BLaER1 (cell line): ENCODE measurements at regions not wholly inside any gene's neighbourhood (a gene's known extent, or its start where the extent isn't known, plus 50 kb on each side); places are given as distances from the start of the nearest gene placed in this dataset.
A peak's percentile ranks its signal among the peaks of the same experiment; 100 is the strongest.

Source experiments
- H3K27ac ChIP-seq: shearing (Covaris generic); formaldehyde crosslinking; 2 replicates; pipeline ENCODE4 v1.8.1; 2022
- H3K27me3 ChIP-seq: shearing (Covaris generic); formaldehyde crosslinking; 2 replicates; pipeline ENCODE4 v1.8.1; 2022
- H3K36me3 ChIP-seq: shearing (Covaris generic); formaldehyde crosslinking; 2 replicates; pipeline ENCODE4 v1.8.1; 2022
- H3K4me1 ChIP-seq: shearing (Covaris generic); formaldehyde crosslinking; 2 replicates; pipeline ENCODE4 v1.8.1; 2022
- H3K4me2 ChIP-seq: shearing (Covaris generic); formaldehyde crosslinking; 2 replicates; pipeline ENCODE4 v1.8.1; 2022
- H3K4me3 ChIP-seq: shearing (Covaris generic); formaldehyde crosslinking; 2 replicates; pipeline ENCODE4 v1.8.1; 2022
- H3K9ac ChIP-seq: shearing (Covaris generic); formaldehyde crosslinking; 2 replicates; pipeline ENCODE4 v1.8.1; 2022
- H3K9me3 ChIP-seq: shearing (Covaris generic); formaldehyde crosslinking; 2 replicates; pipeline ENCODE4 v1.8.1; 2022
- H4K20me1 ChIP-seq: shearing (Covaris generic); formaldehyde crosslinking; 2 replicates; pipeline ENCODE4 v1.8.1; 2022
- Cebpa-rat ChIP-seq: shearing (Covaris generic); IDR thresholded peaks from 2 replicates; pipeline ENCODE4 v1.8.1; 2022

DNA sequence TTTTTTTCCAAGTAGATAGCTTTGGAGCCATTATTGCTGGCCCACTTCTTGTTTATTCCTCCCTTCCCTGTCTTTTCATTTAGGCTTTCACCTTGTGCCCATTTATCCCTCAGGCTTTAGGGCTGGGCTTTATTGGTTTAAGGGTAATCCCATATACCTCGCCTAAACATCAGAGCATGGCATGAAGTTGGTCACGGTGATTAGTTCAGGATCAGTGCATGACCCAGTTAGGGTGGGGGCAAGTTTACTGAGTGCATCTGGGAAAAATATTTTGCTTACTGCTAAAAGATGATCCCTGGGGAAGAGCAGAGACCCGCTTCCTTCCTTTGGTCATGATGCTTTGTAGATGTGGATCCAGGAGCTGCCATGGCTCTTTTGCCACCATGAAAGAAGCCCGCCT is 153.3 kb upstream of the NECTIN1 start:
- H4K20me1 ChIP-seq: no peaks in the 10 kb centered on the region
- no peak overlapping the region for H3K27ac ChIP-seq
- H3K36me3 ChIP-seq: no peaks in the 10 kb centered on the region
- no peak overlapping the region for H3K4me3 ChIP-seq
- TF ChIP-seq Cebpa-rat: no peak
- no peaks in the 10 kb centered on the region for H3K27me3 ChIP-seq
- H3K9me3 ChIP-seq: no peaks in the 10 kb centered on the region
- peaks cover 12% of the 10 kb centered on the region; the same call in 1 of the 2 replicates for H3K4me1 ChIP-seq
- no peak overlapping the region for H3K9ac ChIP-seq
- peak overlapping the region; percentile 34 for H3K4me2 ChIP-seq

DNA sequence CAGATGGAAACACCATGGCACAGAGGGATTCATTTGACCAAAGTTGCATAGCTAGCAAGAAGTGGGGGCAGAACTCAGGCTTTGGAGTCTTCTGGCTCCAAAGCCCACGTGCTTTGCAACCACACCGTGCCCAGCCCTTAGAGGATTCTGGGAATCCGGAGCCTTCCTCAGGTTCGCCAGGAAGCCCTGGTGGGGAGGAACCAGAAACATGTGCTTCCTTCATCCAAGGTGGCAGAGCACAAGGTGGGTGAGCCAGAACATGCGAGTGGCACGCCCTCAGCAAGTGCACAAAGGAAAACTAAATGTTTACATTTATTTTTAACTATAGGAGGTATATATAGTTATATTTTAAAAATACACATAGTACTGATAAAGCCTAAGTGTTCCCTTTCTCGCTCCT is 151.9 kb upstream of the NECTIN1 start:
- Histone ChIP-seq H4K20me1 (no peaks in the 10 kb centered on the region), H3K4me1 (peaks cover 12% of the 10 kb centered on the region; the same call in 1 of the 2 replicates), H3K36me3 (no peaks in the 10 kb centered on the region), H3K9ac (no peak overlapping the region), H3K9me3 (no peaks in the 10 kb centered on the region), H3K4me3 (no peak overlapping the region), H3K27me3 (no peaks in the 10 kb centered on the region), H3K4me2 (no peak overlapping the region), H3K27ac (no peak overlapping the region)
- TF ChIP-seq Cebpa-rat: no peak

DNA sequence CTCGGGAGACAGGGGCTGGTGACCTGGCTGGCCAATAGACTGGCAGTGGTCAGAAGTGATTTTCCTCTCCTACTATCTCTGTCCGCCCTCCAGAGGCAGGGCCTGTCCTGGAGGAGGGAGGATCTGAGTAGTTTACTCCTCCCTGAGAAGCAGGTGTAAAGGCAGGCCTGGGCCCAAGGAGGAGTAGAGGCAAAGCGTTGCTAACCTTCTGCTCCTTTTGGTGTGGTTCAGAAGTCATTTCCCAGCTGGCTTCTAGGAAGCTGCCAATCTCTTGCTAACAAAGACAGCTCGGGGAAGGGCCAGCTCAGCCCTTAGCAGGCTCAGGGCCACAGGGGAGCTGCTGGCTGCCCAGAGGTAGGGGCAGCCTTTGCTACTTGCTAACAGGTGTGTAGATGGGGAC is 151.1 kb upstream of the NECTIN1 start:
- Histone ChIP-seq H3K27me3 (no peaks in the 10 kb centered on the region), H3K4me3 (no peak overlapping the region), H3K36me3 (no peaks in the 10 kb centered on the region), H4K20me1 (no peaks in the 10 kb centered on the region), H3K9me3 (no peaks in the 10 kb centered on the region), H3K4me1 (peaks cover 12% of the 10 kb centered on the region; the same call in 1 of the 2 replicates), H3K4me2 (no peak overlapping the region), H3K9ac (no peak overlapping the region), H3K27ac (no peak overlapping the region)
- no peak for TF ChIP-seq Cebpa-rat

DNA sequence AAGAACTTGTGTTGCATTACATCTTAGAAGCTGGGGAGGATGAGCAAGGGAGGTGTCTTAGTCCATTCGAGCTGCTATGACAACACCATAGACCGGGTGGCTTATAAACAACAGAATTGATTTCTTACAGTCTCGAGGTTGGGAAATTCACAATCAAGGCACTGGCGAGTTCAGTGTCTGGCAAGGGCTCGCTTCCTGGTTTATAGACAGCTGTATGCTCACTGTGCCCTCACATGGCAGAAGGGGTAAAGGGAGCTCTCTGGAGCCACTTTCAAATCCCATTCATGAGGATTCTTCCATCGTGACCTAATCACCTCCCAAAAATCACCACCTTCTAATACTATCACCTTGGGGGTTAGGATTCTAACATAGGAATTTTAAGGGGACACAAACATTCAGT is 150.0 kb upstream of the NECTIN1 start:
- H3K4me2 ChIP-seq: no peak overlapping the region
- no peaks in the 10 kb centered on the region for H3K27me3 ChIP-seq
- H3K36me3 ChIP-seq: no peaks in the 10 kb centered on the region
- no peak overlapping the region for H3K4me3 ChIP-seq
- no peaks in the 10 kb centered on the region for H4K20me1 ChIP-seq
- peaks cover 12% of the 10 kb centered on the region; the same call in 1 of the 2 replicates for H3K4me1 ChIP-seq
- H3K27ac ChIP-seq: no peak overlapping the region
- no peak for TF ChIP-seq Cebpa-rat
- H3K9me3 ChIP-seq: no peaks in the 10 kb centered on the region
- H3K9ac ChIP-seq: no peak overlapping the region

DNA sequence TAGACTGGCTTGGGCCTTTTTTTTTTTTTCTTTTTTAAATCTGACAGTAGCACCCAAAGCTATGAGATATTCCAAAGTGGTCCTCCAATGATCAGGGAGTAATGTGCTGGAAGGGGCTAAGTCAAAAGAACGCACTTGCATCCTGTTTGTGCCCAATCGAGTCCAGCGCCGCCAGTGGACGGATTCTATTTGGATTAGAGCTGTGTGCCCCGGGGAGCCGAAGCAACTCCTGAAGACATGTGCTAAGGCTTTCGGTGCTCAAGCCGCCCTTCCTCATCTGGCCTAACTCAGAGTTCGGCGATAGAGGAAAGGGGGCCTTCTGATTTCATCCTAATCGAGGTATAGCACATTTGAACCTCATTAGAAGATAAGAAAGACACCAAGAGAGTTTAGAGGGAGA is 147.8 kb upstream of the NECTIN1 start:
- TF ChIP-seq Cebpa-rat: no peak
- H3K9me3 ChIP-seq: no peaks in the 10 kb centered on the region
- H3K4me1 ChIP-seq: peaks cover 12% of the 10 kb centered on the region; the same call in 1 of the 2 replicates
- no peaks in the 10 kb centered on the region for H4K20me1 ChIP-seq
- no peak overlapping the region for H3K4me2 ChIP-seq
- H3K27me3 ChIP-seq: no peaks in the 10 kb centered on the region
- H3K27ac ChIP-seq: no peak overlapping the region
- H3K9ac ChIP-seq: no peak overlapping the region
- H3K36me3 ChIP-seq: no peaks in the 10 kb centered on the region
- H3K4me3 ChIP-seq: no peak overlapping the region

DNA sequence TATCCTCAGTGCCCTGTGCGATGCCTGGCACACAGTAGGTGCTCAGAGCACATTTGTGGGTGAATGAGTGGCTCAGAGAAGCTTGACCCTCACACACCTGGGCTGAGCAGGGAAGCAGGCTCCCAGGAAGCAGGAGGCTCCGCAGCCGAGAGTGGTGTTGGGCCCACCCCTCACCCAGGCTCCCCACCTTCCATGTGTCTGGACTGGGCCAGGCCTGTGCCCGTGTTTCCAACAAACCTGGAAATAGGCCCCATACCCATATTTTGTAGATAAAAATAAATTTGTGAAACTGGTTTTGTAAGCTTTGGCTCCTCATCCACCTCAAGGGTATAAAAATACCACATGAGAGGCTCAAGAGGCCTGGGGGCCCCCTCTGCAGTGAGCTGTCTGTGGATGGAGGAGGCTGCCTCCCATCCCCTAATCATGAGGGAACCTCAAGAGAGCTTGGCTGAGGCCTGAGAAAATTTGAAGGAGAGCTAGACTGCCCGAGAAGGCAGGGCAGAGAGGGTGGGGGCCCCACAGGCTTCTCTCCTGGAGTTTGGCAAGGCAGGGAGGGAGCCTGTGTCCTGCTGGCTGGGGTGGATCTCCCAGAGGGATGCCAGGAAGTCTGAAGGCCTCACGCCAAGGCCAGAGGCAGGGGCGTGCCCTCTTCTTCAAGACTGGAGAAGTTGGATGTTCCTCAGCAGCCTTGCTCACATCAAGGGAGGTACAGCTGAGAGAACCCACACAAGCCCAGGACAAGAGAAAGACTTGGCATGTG is 147.0 kb upstream of the NECTIN1 start:
- Histone ChIP-seq H3K9me3 (no peaks in the 10 kb centered on the region), H3K9ac (no peak overlapping the region)

DNA sequence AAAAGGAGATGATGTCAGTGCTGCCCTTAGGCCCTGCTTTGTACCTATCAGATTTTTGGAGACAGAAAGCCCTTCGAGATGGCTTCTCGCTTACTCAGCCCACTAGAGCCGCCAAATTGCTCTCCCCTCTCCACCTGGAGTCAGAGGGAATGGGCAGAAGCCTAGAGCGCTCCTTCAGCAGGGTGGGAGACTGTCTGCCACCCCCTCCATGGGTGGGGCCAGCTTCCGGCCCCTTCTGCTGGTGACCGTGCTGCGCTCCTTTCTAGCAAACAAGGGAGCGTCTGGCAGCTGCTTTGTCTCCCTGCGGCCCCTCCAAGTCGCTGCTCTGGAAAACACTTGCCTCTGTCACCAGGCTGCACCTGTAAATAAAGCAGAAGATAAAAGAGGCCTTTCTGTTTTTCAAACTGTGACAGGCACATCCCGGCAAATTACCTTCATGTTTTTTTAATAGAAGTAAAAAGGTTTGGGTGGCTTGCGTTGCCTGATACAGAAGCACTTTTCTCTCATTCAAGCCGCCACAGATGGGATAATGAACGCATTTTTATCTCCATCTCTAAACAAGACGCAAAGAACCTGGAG is 145.7 kb upstream of the NECTIN1 start:
- TF ChIP-seq Cebpa-rat: no peak
- Histone ChIP-seq H3K9me3 (no peaks in the 10 kb centered on the region), H3K4me2 (no peak overlapping the region), H3K36me3 (no peaks in the 10 kb centered on the region), H4K20me1 (no peaks in the 10 kb centered on the region), H3K4me3 (no peak overlapping the region), H3K27ac (no peak overlapping the region), H3K4me1 (peaks cover 2% of the 10 kb centered on the region; the same call in 1 of the 2 replicates), H3K27me3 (no peaks in the 10 kb centered on the region), H3K9ac (no peak overlapping the region)

More for the DNA sequence above, 147.0 kb upstream of the NECTIN1 start:
- no peak overlapping the region for H3K4me2 ChIP-seq
- H3K4me1 ChIP-seq: peaks cover 12% of the 10 kb centered on the region; the same call in 1 of the 2 replicates
- no peaks in the 10 kb centered on the region for H3K27me3 ChIP-seq
- H3K27ac ChIP-seq: no peak overlapping the region
- no peaks in the 10 kb centered on the region for H3K36me3 ChIP-seq
- no peak overlapping the region for H3K4me3 ChIP-seq
- TF ChIP-seq Cebpa-rat: no peak
- H4K20me1 ChIP-seq: no peaks in the 10 kb centered on the region

DNA sequence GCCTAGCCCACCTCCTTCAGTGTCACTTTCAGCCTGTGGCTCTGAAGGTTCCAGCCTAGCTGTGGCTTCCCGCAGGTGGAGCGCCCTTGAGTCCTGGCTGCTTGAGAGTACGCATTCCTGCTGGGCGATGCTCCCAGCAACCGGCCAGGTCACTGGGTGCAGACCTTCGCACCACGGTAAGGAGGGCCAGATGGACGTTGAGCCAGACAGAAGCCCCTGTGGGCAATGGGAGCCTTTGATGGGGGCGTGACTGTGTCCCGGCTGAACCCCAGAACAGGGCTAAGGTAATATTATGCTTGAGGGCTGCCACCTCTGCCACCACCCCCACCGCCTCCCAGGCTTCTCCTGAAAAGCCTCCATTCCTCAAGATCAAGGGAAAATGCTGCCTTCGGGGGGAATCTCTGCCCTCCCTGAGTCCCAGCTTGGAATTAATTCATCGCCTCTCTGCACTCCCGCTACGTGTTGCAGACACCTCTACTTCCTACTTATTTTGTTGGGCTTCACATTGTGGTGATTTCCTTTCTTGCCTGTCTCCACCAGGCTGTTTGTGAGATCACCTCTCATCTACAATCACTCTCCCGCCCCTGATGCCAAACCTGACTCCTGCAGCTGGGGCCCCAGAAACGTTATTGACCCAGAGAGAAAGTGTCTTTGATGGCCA is 144.9 kb upstream of the NECTIN1 start:
- H3K4me1 ChIP-seq: no peaks in the 10 kb centered on the region
- no peaks in the 10 kb centered on the region for H3K9me3 ChIP-seq
- TF ChIP-seq Cebpa-rat: no peak
- H3K36me3 ChIP-seq: no peaks in the 10 kb centered on the region
- H3K4me3 ChIP-seq: no peak overlapping the region
- no peaks in the 10 kb centered on the region for H4K20me1 ChIP-seq
- H3K27me3 ChIP-seq: no peaks in the 10 kb centered on the region
- H3K27ac ChIP-seq: no peak overlapping the region
- no peak overlapping the region for H3K9ac ChIP-seq
- H3K4me2 ChIP-seq: no peak overlapping the region

DNA sequence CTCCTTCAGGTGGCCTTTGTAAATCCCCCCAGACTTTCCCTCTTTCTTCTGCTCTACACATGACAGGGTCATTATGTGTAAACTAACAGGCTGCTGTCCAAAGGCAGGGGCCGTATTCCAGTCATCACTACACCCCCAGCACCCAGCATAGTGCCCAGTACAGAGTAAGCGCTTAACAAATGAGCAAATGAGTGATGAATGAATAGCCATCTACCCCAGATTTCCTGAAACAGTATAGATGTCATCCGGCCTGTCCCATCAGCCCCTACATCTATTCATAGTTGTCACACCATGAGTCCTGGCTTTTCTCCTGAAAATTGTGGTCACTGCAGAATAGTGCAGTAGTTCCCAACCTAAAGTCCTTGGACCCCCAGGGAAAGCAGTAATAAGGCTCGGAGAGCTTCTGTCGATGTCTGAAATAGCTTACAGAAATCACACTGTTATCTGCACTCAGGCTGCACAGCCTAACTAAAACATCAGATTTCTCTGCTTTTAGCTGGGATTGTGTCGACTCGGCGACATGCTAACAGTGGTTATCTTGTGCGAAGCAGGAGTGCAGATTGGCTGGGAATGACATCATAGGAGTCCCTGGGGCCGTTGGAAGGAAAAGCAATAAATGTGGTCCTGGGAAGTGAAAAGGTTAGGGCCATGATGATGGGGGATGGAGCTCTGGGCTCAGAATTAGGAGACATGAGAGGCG is 143.8 kb upstream of the NECTIN1 start:
- Histone ChIP-seq H3K4me1 (no peaks in the 10 kb centered on the region), H3K4me2 (no peak overlapping the region), H3K27me3 (no peaks in the 10 kb centered on the region), H3K27ac (no peak overlapping the region), H4K20me1 (no peaks in the 10 kb centered on the region), H3K4me3 (no peak overlapping the region), H3K36me3 (no peaks in the 10 kb centered on the region), H3K9ac (no peak overlapping the region), H3K9me3 (no peaks in the 10 kb centered on the region)
- TF ChIP-seq Cebpa-rat: no peak

DNA sequence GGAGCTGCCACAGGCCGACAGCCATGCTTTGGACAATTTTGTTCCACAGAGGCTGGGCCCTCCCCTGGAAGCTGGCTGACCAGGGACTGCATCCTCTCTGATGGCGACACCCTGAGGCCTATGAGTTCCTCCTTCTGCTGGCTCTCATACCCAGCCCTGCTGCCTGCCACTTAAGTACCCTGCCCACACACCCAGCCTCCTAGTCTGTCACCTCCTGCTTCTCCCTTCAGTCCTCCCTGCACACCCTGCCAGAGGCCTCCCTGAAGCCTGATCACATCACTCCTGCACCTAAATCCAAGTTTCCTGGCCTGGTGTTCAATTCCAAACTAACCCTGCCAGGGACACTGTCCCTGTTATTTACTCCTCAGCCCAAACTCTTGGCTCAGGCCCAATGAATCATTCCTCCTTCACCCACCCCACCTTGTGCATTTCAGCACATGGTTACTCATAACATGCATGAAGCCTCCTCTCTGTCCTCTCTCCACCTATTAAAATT is 136.7 kb upstream of the NECTIN1 start:
- no peak overlapping the region for H3K4me3 ChIP-seq
- no peaks in the 10 kb centered on the region for H4K20me1 ChIP-seq
- H3K4me1 ChIP-seq: no peaks in the 10 kb centered on the region
- no peak overlapping the region for H3K4me2 ChIP-seq
- no peaks in the 10 kb centered on the region for H3K36me3 ChIP-seq
- no peak overlapping the region for H3K9ac ChIP-seq
- H3K27ac ChIP-seq: no peak overlapping the region
- H3K27me3 ChIP-seq: no peaks in the 10 kb centered on the region
- no peak for TF ChIP-seq Cebpa-rat
- no peaks in the 10 kb centered on the region for H3K9me3 ChIP-seq
